Aorta (tissue), 5 donors: ENCODE measurements at regions not wholly inside any gene's neighbourhood (a gene's known extent, or its start where the extent isn't known, plus 50 kb on each side); places are given as distances from the start of the nearest gene placed in this dataset.

Source experiments
- ATAC-seq: fragments of 200-7000 bp; cut with Tn5 transposase; one replicate; pipeline ENCODE4 v1.9.1; 2022; ENCODE audit warnings: moderate library complexity; ENCODE audit not compliant: low FRiP score
- DNase-seq, 2 donors: peaks; one replicate each; pipeline ENCODE4 v3.0.0-alpha.2; 2020
- H3K27ac ChIP-seq, 2 donors: one replicate each; pipeline ENCODE4 v1.5.1; 2013; ENCODE audit warnings: low read length in 2 of 2, mild to moderate bottlenecking in 2 of 2, moderate library complexity in 2 of 2, control low read depth in 1 of 2, inconsistent platforms in 1 of 2, low read depth in 1 of 2
- H3K27me3 ChIP-seq, 2 donors: one replicate each; pipeline ENCODE4 v1.6.1; 2013; ENCODE audit warnings: control low read depth in 1 of 2, low read length in 1 of 2, mild to moderate bottlenecking in 1 of 2, moderate library complexity in 1 of 2; ENCODE audit not compliant: insufficient read depth in 2 of 2, control insufficient read depth in 1 of 2
- H3K36me3 ChIP-seq, 2 donors: one replicate each; pipeline ENCODE4 v1.6.1; 2013; ENCODE audit warnings: control low read depth in 1 of 2, low read length in 1 of 2, mild to moderate bottlenecking in 1 of 2; ENCODE audit not compliant: insufficient read depth in 2 of 2, control insufficient read depth in 1 of 2
- H3K4me1 ChIP-seq, 2 donors: one replicate each; pipeline ENCODE4 v1.6.1; 2013; ENCODE audit warnings: low read length in 2 of 2, control low read depth in 1 of 2, mild to moderate bottlenecking in 1 of 2, moderate library complexity in 1 of 2; ENCODE audit not compliant: insufficient read depth in 2 of 2, control insufficient read depth in 1 of 2
- H3K4me3 ChIP-seq, 2 donors: one replicate each; pipeline ENCODE4 v1.5.1; 2013; ENCODE audit warnings: low read length in 2 of 2, control low read depth in 1 of 2, mild to moderate bottlenecking in 1 of 2
- H3K9me3 ChIP-seq: one replicate; pipeline ENCODE4 v1.6.1; 2013; ENCODE audit warnings: mild to moderate bottlenecking, low read length; ENCODE audit not compliant: control insufficient read depth
- WGBS, 2 donors: extraction: QIAGEN DNeasy Blood & Tissue Kit; methylation state at CpG; one replicate each; pipeline ENCODE4 v1.1.7; 2013; 5-methylcytosine and 5-hydroxymethylcytosine counted together
- intact Hi-C, 2 donors: fragments of 100-400 bp; cut with DNase I; formaldehyde crosslinking; loops; one replicate each; pipeline versions ENCODE4 v1.14.2 to v1.15.0; 2022
- donor health status: healthy with polysubstance abuse.
- donor health status: Bipolar disorder and iron deficiency.
- donor health status: DM: no; HTN: no; CAD: no.
- donor health status: DM: no; HTN: no; CAD: no.
- donor health status: DM: yes; HTN: yes; CAD: no.

GRCh38 chr7:25310896-25311295 lies 82.6 kb upstream of the NPVF start:
- Histone ChIP-seq H3K27ac (no peak overlapping the region), H3K9me3 (no peaks in the 10 kb centered on the region), H3K27me3 (no peaks in the 10 kb centered on the region), H3K36me3 (no peaks in the 10 kb centered on the region), H3K4me3 (no peak overlapping the region), H3K4me1 (no peaks in the 10 kb centered on the region)
- DNase-seq = no peak
- no peak for ATAC-seq
- intact Hi-C loops = no loop called here

GRCh38 chr7:25311346-25311745 lies 83.1 kb upstream of the NPVF start:
- Histone ChIP-seq H3K27me3 (no peaks in the 10 kb centered on the region), H3K4me1 (no peaks in the 10 kb centered on the region), H3K9me3 (no peaks in the 10 kb centered on the region), H3K27ac (no peak overlapping the region), H3K4me3 (no peak overlapping the region), H3K36me3 (no peaks in the 10 kb centered on the region)
- 93 to 96% methylated on average over 1 of the region's 1 CpG for WGBS, 2 donors
- DNase-seq = no peak
- intact Hi-C loops = no loop called here
- no peak for ATAC-seq

DNA sequence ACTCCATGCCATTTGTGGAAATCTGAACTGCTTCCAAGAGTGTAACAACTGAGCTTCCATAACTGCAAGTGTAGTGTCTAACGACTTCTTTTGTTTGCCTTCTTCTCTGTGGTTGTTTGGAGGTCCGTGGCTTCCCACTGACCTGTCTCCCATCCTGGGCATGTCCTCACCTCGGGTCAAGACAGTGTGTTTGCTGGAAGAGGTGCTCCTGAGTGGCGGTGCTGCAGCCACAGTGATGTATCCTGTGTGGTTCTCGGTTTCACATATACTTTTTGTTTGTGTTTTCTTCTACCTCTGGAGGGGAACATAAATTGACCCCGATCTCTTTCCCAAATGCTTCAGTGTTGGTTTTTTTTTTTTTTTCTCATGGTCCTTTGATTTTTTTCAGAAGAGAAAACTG lies 84.7 kb upstream of the NPVF start:
- DNase-seq (no peak), ATAC-seq (no peak)
- Histone ChIP-seq H3K9me3 (no peaks in the 10 kb centered on the region), H3K27me3 (no peaks in the 10 kb centered on the region), H3K27ac (no peak overlapping the region), H3K36me3 (no peaks in the 10 kb centered on the region), H3K4me3 (no peak overlapping the region), H3K4me1 (no peaks in the 10 kb centered on the region)
- WGBS, 2 donors = 87% methylated on average over 6 of the region's 6 CpGs
- intact Hi-C loops = no loop called here

GRCh38 chr7:25313526-25313925 lies 85.2 kb upstream of the NPVF start:
- H3K4me3 ChIP-seq = no peak overlapping the region
- H3K9me3 ChIP-seq = no peaks in the 10 kb centered on the region
- ATAC-seq = no peak
- no peaks in the 10 kb centered on the region for H3K36me3 ChIP-seq
- intact Hi-C loops = no loop called here
- H3K4me1 ChIP-seq = no peaks in the 10 kb centered on the region
- WGBS, 2 donors = 91 to 96% methylated on average over 1 of the region's 1 CpG
- no peak for DNase-seq
- H3K27me3 ChIP-seq = no peaks in the 10 kb centered on the region
- H3K27ac ChIP-seq = no peak overlapping the region

DNA sequence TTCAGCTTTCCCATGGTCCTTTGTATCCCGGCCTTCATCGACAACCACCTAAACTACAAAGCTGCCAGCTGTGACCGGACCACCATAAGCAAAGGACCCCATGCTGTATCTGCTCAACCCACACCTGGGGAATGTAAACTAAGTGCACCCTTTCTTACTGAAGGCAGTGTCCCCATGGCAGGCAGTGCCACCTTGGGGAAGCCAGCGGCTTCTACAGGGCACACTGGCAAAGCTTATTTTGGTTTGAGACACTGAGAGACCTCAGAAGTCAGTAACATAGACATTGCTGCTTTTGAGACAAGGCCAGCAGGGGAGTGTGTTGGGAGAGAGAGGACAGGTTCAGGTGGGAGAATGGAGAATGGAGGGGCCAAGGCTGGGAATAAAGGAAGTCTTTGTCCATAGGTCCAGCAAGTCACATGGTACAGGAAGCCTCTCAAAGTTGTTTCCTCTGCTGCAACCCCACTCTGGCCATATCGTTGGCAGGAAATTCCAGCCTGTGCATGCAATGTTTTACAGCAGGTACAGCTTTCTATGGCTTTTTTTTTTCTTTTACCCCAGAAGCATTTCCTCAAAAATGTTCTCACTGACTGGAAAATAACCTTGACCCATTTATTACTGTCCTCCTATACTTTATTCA lies 85.9 kb upstream of the NPVF start:
- Histone ChIP-seq H3K27ac (no peak overlapping the region), H3K36me3 (no peaks in the 10 kb centered on the region), H3K27me3 (no peaks in the 10 kb centered on the region), H3K4me3 (no peak overlapping the region), H3K4me1 (no peaks in the 10 kb centered on the region), H3K9me3 (no peaks in the 10 kb centered on the region)
- intact Hi-C loops = no loop called here
- WGBS, 2 donors = 84% methylated on average over 5 of the region's 5 CpGs
- no peak for ATAC-seq
- DNase-seq = no peak

DNA sequence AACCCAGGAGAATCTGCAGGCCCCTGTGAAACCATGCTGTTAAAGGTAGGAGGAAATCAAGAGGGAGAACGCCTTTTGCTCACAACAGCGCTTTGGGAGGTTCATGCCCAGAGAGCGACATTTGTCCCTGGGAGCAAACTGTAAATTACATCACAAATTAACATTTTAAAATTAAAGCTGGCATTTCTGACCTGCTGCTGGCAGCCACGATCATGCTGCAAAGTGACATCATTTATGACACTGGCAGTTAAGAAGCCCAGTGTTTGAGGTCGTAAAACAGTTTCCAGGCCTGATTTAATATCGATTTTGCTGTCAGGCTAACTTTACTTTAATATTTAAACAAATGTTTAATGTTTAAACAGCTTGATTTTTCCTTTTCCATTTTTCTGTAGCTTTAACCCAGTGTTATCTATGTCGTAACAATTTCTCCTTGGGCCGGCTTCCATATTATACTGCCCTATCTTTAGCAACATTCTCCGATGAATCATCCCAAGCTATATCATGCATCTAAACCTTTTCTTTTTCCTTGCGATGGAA lies 86.5 kb upstream of the NPVF start:
- intact Hi-C loops = no loop called here
- H3K27ac ChIP-seq = no peak overlapping the region
- H3K4me3 ChIP-seq = no peak overlapping the region
- no peak for ATAC-seq
- H3K36me3 ChIP-seq = no peaks in the 10 kb centered on the region
- no peak for DNase-seq
- no peaks in the 10 kb centered on the region for H3K27me3 ChIP-seq
- no peaks in the 10 kb centered on the region for H3K4me1 ChIP-seq
- 60 to 69% methylated on average over 10 of the region's 10 CpGs for WGBS, 2 donors
- H3K9me3 ChIP-seq = no peaks in the 10 kb centered on the region

- Histone ChIP-seq H3K9me3 (no peaks in the 10 kb centered on the region), H3K4me3 (no peak overlapping the region), H3K27ac (no peak overlapping the region), H3K27me3 (no peaks in the 10 kb centered on the region), H3K4me1 (no peaks in the 10 kb centered on the region), H3K36me3 (no peaks in the 10 kb centered on the region)
- intact Hi-C loops = no loop called here
- ATAC-seq (no peak), DNase-seq (no peak)
- 94 to 98% methylated on average over 2 of the region's 2 CpGs for WGBS, 2 donors
These were observed 88.1 kb upstream of the NPVF start for GRCh38 chr7:25316366-25316765.

DNA sequence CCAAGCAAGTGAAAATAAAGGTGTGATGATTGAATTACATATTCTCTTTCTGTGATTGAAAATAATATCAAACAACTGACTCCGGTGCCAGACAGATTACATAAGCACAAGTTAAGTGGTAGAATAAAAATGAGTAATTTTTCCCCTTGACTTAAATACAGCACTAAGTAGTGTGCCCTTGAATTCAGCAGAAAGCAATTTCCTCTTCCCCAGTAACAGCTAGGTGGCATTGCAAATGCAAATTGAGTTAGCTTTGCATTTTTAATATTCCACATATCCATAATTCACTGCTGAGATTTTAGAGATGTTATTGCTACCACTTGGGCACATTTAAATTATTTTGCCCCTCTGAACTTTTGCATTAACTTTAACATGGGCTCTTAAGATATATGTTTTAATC lies 89.8 kb upstream of the NPVF start:
- DNase-seq (no peak), ATAC-seq (no peak)
- Histone ChIP-seq H3K27ac (no peak overlapping the region), H3K4me1 (no peaks in the 10 kb centered on the region), H3K4me3 (no peak overlapping the region), H3K36me3 (no peaks in the 10 kb centered on the region), H3K9me3 (no peaks in the 10 kb centered on the region), H3K27me3 (no peaks in the 10 kb centered on the region)
- intact Hi-C loops = no loop called here
- 97 to 99% methylated on average over 1 of the region's 1 CpG for WGBS, 2 donors

DNA sequence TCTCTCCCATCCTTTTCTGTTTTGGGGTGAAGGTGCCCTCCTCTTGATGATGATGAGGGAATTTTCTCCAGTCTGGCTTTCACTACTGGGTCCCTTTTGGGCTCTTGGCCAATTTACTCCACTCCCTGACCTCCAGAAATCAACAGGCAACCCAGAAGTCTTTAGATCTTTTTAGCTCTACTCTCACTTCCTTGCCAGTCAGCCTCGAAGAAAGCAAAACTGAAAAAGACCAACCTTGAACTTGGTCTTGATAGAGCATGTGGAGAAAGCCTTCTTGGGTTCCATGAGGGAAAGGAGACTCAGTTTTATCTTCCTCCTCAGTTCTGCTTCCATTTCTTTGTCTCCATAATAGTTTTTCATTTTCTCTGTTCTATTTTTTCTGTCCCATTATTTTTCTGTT lies 91.4 kb upstream of the NPVF start:
- DNase-seq = no peak
- no peaks in the 10 kb centered on the region for H3K9me3 ChIP-seq
- H3K36me3 ChIP-seq = no peaks in the 10 kb centered on the region
- no peak overlapping the region for H3K27ac ChIP-seq
- H3K4me1 ChIP-seq = no peaks in the 10 kb centered on the region
- ATAC-seq = no peak
- intact Hi-C loops = no loop called here
- H3K4me3 ChIP-seq = no peak overlapping the region
- 48 to 59% methylated on average over 1 of the region's 1 CpG for WGBS, 2 donors
- H3K27me3 ChIP-seq = no peaks in the 10 kb centered on the region
